Suprapubic skin (tissue), 4 donors: ENCODE measurements at regions not wholly inside any gene's neighbourhood (a gene's known extent, or its start where the extent isn't known, plus 50 kb on each side); places are given as distances from the start of the nearest gene placed in this dataset.

Experiments used
- DNase-seq, 2 donors: peaks; one replicate each; pipeline ENCODE4 v3.0.0-alpha.2; 2019; ENCODE audit warnings: low spot score in 2 of 2
- H3K27ac ChIP-seq: fragments of 200-600 bp; sonication (generic); one replicate; pipeline ENCODE4 v1.5.1; 2019
- H3K27me3 ChIP-seq: fragments of 200-600 bp; sonication (generic); one replicate; pipeline ENCODE4 v1.5.1; 2019
- H3K36me3 ChIP-seq: fragments of 200-600 bp; sonication (generic); one replicate; pipeline ENCODE4 v1.5.1; 2019
- H3K4me1 ChIP-seq: fragments of 200-600 bp; sonication (generic); one replicate; pipeline ENCODE4 v1.5.1; 2019
- H3K4me3 ChIP-seq: fragments of 200-600 bp; sonication (generic); one replicate; pipeline ENCODE4 v1.5.1; 2019; ENCODE audit warnings: mild to moderate bottlenecking
- H3K9me3 ChIP-seq: fragments of 200-600 bp; sonication (generic); one replicate; pipeline ENCODE4 v1.5.1; 2019
- EP300 ChIP-seq: sonication (generic); formaldehyde crosslinking; IDR thresholded peaks from one replicate; pipeline ENCODE4 v1.6.1; 2017; ENCODE audit warnings: antibody characterized with exemption
- POLR2A ChIP-seq, 2 donors: fragments of 450-650 bp; IDR thresholded peaks; one replicate each; pipeline ENCODE4 v1.6.1; 2017; ENCODE audit warnings: antibody characterized with exemption in 2 of 2, mild to moderate bottlenecking in 2 of 2, moderate library complexity in 2 of 2
- POLR2AphosphoS5 ChIP-seq, 3 donors: sonication (generic); formaldehyde crosslinking; IDR thresholded peaks; one replicate each; pipeline ENCODE4 v1.6.1; 2017; ENCODE audit warnings: antibody characterized with exemption in 3 of 3
- WGBS: methylation state at CpG from one replicate; pipeline ENCODE4 v1.1.5; 2018; 5-methylcytosine and 5-hydroxymethylcytosine counted together
- TF ChIP-seq, protein P1 (sequence below), 2 donors: fragments of 200-600 bp in 1 of 2; fragments of 450-650 bp in 1 of 2; sonication (generic) in 1 of 2; IDR thresholded peaks; one replicate each; pipeline ENCODE4 v1.5.1; 2016 to 2019; ENCODE audit warnings: antibody characterized with exemption in 2 of 2, mild to moderate bottlenecking in 1 of 2, moderate library complexity in 1 of 2

DNA sequence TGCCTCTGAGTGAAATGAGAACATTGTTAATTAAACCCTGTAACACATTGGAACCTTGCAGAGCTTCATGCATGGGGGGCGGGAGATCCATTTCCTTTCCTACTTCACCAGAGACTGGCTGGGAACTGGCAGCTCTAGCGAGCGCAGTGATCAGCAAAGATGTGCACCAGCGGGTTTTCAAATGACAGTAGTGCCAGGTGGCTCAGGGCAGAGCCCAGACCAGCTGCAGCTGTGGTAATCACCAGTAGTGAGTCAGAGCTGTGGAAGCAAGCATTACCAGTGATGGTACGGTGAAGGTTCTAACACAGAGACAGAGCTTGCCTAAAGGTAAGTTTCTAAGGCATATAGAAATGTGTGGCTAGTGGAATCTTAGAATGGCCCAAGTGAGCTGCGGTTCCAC lies 1009.7 kb upstream of the CELF2 start:
- DNase-seq, result no peak
- no peaks in the 10 kb centered on the region for H3K9me3 ChIP-seq
- H3K36me3 ChIP-seq, result no peaks in the 10 kb centered on the region
- no peak overlapping the region for H3K4me3 ChIP-seq
- no peak overlapping the region for H3K27ac ChIP-seq
- WGBS, result 85% methylated on average over 6 of the region's 6 CpGs
- H3K27me3 ChIP-seq, result no peaks in the 10 kb centered on the region
- H3K4me1 ChIP-seq, result no peaks in the 10 kb centered on the region
- TF ChIP-seq EP300, result no peak
- no peak for TF ChIP-seq POLR2A (IDR thresholded peaks at IDR 0.05)
- no peak for TF ChIP-seq POLR2AphosphoS5 (IDR thresholded peaks at IDR 0.05)
- TF ChIP-seq, protein P1, sequence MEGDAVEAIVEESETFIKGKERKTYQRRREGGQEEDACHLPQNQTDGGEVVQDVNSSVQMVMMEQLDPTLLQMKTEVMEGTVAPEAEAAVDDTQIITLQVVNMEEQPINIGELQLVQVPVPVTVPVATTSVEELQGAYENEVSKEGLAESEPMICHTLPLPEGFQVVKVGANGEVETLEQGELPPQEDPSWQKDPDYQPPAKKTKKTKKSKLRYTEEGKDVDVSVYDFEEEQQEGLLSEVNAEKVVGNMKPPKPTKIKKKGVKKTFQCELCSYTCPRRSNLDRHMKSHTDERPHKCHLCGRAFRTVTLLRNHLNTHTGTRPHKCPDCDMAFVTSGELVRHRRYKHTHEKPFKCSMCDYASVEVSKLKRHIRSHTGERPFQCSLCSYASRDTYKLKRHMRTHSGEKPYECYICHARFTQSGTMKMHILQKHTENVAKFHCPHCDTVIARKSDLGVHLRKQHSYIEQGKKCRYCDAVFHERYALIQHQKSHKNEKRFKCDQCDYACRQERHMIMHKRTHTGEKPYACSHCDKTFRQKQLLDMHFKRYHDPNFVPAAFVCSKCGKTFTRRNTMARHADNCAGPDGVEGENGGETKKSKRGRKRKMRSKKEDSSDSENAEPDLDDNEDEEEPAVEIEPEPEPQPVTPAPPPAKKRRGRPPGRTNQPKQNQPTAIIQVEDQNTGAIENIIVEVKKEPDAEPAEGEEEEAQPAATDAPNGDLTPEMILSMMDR (IDR thresholded peaks at IDR 0.05), result no peak

DNA sequence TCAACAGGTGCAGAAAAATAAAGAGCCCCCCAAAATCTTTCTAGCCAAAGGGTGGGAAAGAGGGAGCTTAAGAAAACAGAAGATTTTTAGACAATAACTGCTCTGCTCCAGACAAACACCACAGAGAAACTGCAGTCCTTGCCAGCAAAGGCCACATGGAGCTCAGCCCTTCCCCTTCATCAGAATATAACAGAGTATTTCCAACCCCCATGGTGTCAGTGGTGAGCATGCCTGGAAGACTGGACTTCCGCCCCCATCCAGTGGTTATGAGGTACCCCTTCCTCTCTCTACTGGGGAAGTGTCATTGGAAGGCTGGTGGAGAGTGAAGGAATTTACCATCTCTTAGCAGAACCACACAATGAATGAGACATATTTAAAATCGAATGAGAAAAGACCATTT lies 1007.3 kb upstream of the CELF2 start:
- Histone ChIP-seq H3K4me1 (no peaks in the 10 kb centered on the region), H3K9me3 (no peaks in the 10 kb centered on the region), H3K27me3 (no peaks in the 10 kb centered on the region), H3K4me3 (no peak overlapping the region), H3K36me3 (no peaks in the 10 kb centered on the region), H3K27ac (no peak overlapping the region)
- 78% methylated on average over 2 of the region's 2 CpGs for WGBS
- no peak for TF ChIP-seq POLR2A (IDR thresholded peaks at IDR 0.05)
- TF ChIP-seq EP300, result no peak
- TF ChIP-seq, protein P1 (IDR thresholded peaks at IDR 0.05), result no peak
- TF ChIP-seq POLR2AphosphoS5 (IDR thresholded peaks at IDR 0.05), result no peak
- no peak for DNase-seq

DNA sequence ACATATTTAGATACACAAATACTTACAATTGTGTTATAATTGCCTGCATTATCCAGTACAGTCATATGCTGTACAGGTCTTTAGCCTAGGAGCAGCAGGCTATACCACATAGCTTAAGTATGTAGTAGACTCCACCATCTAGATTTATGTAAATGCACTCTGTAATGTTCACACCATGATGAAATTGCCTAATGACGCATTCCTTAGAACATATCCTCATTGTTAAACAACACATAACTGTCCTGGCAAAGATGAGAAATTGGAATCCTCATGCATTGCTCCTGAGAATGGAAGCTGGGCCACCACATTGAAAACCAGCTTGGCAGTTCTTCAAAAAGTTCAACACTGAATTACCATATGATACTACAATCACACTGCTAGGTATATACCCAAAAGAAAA lies 1002.8 kb upstream of the CELF2 start:
- Histone ChIP-seq H3K27me3 (no peaks in the 10 kb centered on the region), H3K4me3 (no peak overlapping the region), H3K36me3 (no peaks in the 10 kb centered on the region), H3K4me1 (no peaks in the 10 kb centered on the region), H3K9me3 (no peaks in the 10 kb centered on the region), H3K27ac (no peak overlapping the region)
- WGBS, result 71% methylated on average over 1 of the region's 1 CpG
- DNase-seq, result no peak
- no peak for TF ChIP-seq POLR2A (IDR thresholded peaks at IDR 0.05)

DNA sequence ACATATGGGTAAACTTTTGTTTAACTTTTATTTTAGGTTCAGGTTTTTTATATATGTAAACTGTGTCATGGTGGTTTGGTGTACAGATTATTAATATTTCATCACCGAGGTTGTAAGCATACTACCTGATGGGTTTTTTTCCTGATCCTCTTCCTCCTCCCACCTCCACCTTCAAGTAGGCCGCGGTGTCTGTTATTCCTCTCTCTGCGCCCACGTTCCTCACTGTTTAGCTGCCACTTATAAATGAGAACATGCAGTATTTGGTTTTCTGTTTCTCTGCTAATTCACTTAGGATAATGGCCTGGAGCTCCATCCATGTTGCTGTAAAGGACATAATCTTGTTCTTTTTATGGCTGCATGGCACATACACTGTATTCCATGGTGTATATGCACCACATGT lies 1000.0 kb upstream of the CELF2 start:
- H3K4me3 ChIP-seq, result no peak overlapping the region
- H3K27me3 ChIP-seq, result no peaks in the 10 kb centered on the region
- DNase-seq, result no peak
- no peak for TF ChIP-seq EP300
- H3K4me1 ChIP-seq, result no peaks in the 10 kb centered on the region
- H3K9me3 ChIP-seq, result no peaks in the 10 kb centered on the region
- H3K36me3 ChIP-seq, result no peaks in the 10 kb centered on the region
- no peak overlapping the region for H3K27ac ChIP-seq
- 76% methylated on average over 5 of the region's 5 CpGs for WGBS

DNA sequence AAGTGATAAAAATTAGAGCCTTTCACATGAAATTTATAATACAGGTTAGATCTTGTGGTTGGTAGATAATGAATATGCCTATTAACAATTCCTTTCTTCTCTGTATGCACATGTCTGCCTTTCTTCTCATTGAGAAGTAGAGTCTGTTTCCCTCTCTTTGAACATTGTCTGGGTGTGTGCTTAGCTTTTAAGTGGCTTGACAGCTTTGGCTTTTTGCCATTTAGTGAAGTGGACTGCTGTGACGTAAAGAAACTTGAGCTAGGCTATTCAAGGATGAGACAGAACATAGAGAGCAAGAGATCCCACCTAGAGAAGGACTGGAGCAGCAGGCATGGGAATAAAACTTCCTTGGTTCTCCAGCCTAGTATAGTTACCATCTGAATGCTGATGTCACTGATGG lies 996.7 kb upstream of the CELF2 start:
- H3K4me3 ChIP-seq, result no peak overlapping the region
- 30% methylated on average over 1 of the region's 1 CpG for WGBS
- no peaks in the 10 kb centered on the region for H3K4me1 ChIP-seq
- no peak for DNase-seq
- TF ChIP-seq EP300 (no peak), POLR2A (IDR thresholded peaks at IDR 0.05) (no peak)
- TF ChIP-seq, protein P1 (IDR thresholded peaks at IDR 0.05), result no peak
- no peaks in the 10 kb centered on the region for H3K9me3 ChIP-seq
- H3K27me3 ChIP-seq, result no peaks in the 10 kb centered on the region
- H3K36me3 ChIP-seq, result no peaks in the 10 kb centered on the region
- no peak overlapping the region for H3K27ac ChIP-seq

DNA sequence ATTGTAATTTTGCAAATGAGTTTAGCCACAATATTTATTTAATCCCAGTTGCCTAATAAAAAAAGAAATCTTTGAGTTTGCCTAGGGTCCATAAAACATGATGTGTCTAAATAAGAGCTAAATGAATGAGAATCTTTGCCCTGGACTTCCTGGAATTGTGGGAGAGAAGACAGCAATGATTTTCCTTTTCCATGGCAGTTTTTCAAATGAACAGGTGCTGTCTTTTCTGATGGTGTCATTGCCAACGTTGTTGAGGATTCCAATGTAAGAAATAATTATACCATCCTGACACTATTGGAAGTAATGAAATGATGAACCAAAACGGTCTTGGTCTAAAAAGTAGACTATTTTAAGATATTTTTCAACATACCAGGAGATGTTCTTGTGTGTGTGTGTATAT lies 984.7 kb upstream of the CELF2 start:
- no peak overlapping the region for H3K27ac ChIP-seq
- H3K4me1 ChIP-seq, result no peaks in the 10 kb centered on the region
- H3K36me3 ChIP-seq, result no peaks in the 10 kb centered on the region
- WGBS, result 60% methylated on average over 2 of the region's 2 CpGs
- DNase-seq, result no peak
- H3K9me3 ChIP-seq, result no peaks in the 10 kb centered on the region
- H3K4me3 ChIP-seq, result no peak overlapping the region
- no peaks in the 10 kb centered on the region for H3K27me3 ChIP-seq
- TF ChIP-seq EP300, result no peak
- TF ChIP-seq, protein P1 (IDR thresholded peaks at IDR 0.05), result no peak
- TF ChIP-seq POLR2A (IDR thresholded peaks at IDR 0.05), result no peak
- no peak for TF ChIP-seq POLR2AphosphoS5 (IDR thresholded peaks at IDR 0.05)
